WTC11 (cell line): ENCODE measurements at regions not wholly inside any gene's neighbourhood (a gene's known extent, or its start where the extent isn't known, plus 50 kb on each side); places are given as distances from the start of the nearest gene placed in this dataset.

Experiments
- ATAC-seq: fragments of 200-7000 bp; cut with Tn5 transposase; 2 replicates; pipeline ENCODE4 v1.10.0; 2021; ENCODE audit warnings: mild to moderate bottlenecking, moderate library complexity
- CTCF ChIA-PET: fragments of 300-600 bp; sonication (Branson Sonifier 250); formaldehyde crosslinking; loops from one replicate; lab custom pipeline; 2021; ENCODE audit warnings: antibody characterized with exemption; lab: Charles Lee
- POLR2A ChIA-PET: fragments of 350-600 bp; sonication (Branson Sonifier 250); formaldehyde crosslinking; loops from one replicate; lab custom pipeline; 2021; ENCODE audit warnings: antibody characterized with exemption; lab: Charles Lee
- DNase-seq: peaks from one replicate; pipeline ENCODE4 v3.0.0; 2021; ENCODE audit warnings: low spot score
- H3K27ac Mint-ChIP-seq: 2 replicates; pipeline ENCODE4 v1.8.0; 2021; ENCODE audit warnings: mixed read lengths
- H3K27me3 Mint-ChIP-seq: 2 replicates; pipeline ENCODE4 v1.8.0; 2021; ENCODE audit warnings: low read depth, mild to moderate bottlenecking, moderate library complexity, mixed read lengths
- H3K36me3 Mint-ChIP-seq: 2 replicates; pipeline ENCODE4 v1.8.0; 2021; ENCODE audit warnings: mixed read lengths
- H3K4me1 Mint-ChIP-seq: 2 replicates; pipeline ENCODE4 v1.8.0; 2022; ENCODE audit warnings: mixed read lengths
- H3K4me3 Mint-ChIP-seq: 2 replicates; pipeline ENCODE4 v1.8.0; 2021; ENCODE audit warnings: mild to moderate bottlenecking, moderate library complexity, mixed read lengths
- H3K9me3 Mint-ChIP-seq: 2 replicates; pipeline ENCODE4 v1.8.0; 2021; ENCODE audit warnings: mixed read lengths
- AFF4 ChIP-seq: sonication (generic); formaldehyde crosslinking; IDR thresholded peaks from 2 replicates; pipeline ENCODE4 v1.8.1; 2023; ENCODE audit warnings: mild to moderate bottlenecking, missing genetic modification reagents, borderline replicate concordance
- AR ChIP-seq: fragments of 250-450 bp; sonication (Bioruptor Pico); IDR thresholded peaks from 2 replicates; pipeline ENCODE4 v1.9.0; 2021; ENCODE audit warnings: mild to moderate bottlenecking
- ARID4B ChIP-seq: sonication (generic); formaldehyde crosslinking; IDR thresholded peaks from 2 replicates; pipeline ENCODE4 v1.8.0; 2023; ENCODE audit warnings: missing genetic modification reagents, mild to moderate bottlenecking, borderline replicate concordance
- ATF6 ChIP-seq: sonication (generic); formaldehyde crosslinking; IDR thresholded peaks from 2 replicates; pipeline ENCODE4 v1.8.1; 2023; ENCODE audit warnings: mild to moderate bottlenecking, missing genetic modification reagents
- CBFB ChIP-seq: sonication (generic); formaldehyde crosslinking; IDR thresholded peaks from 2 replicates; pipeline ENCODE4 v1.8.1; 2022; ENCODE audit warnings: mild to moderate bottlenecking, low read depth, missing genetic modification reagents
- ELF4 ChIP-seq: sonication (generic); formaldehyde crosslinking; IDR thresholded peaks from 2 replicates; pipeline ENCODE4 v1.8.1; 2022; ENCODE audit warnings: low read depth, mild to moderate bottlenecking, moderate library complexity, missing genetic modification reagents
- FOXP1 ChIP-seq: sonication (generic); formaldehyde crosslinking; IDR thresholded peaks from 2 replicates; pipeline ENCODE4 v1.8.0; 2022; ENCODE audit warnings: missing genetic modification reagents, mild to moderate bottlenecking, moderate library complexity, borderline replicate concordance
- GRHL2 ChIP-seq: fragments of 250-450 bp; sonication (Bioruptor Pico); IDR thresholded peaks from 2 replicates; pipeline ENCODE4 v1.8.0; 2022; ENCODE audit warnings: mild to moderate bottlenecking, moderate library complexity; ENCODE audit not compliant: insufficient replicate concordance, severe bottlenecking
- NFE2L1 ChIP-seq: sonication (generic); formaldehyde crosslinking; IDR thresholded peaks from 2 replicates; pipeline ENCODE4 v1.8.1; 2023; ENCODE audit warnings: missing genetic modification reagents
- TCF7 ChIP-seq: sonication (generic); formaldehyde crosslinking; IDR thresholded peaks from 2 replicates; pipeline ENCODE4 v1.8.0; 2022; ENCODE audit warnings: mild to moderate bottlenecking, low read depth, missing genetic modification reagents, moderate library complexity
- TP53 ChIP-seq: sonication (generic); formaldehyde crosslinking; IDR thresholded peaks from 2 replicates; pipeline ENCODE4 v1.8.1; 2023; ENCODE audit warnings: mild to moderate bottlenecking, missing genetic modification reagents
- USF2 ChIP-seq: sonication (generic); formaldehyde crosslinking; IDR thresholded peaks from 2 replicates; pipeline ENCODE4 v1.8.1; 2023; ENCODE audit warnings: mild to moderate bottlenecking, missing genetic modification reagents, moderate library complexity
- ZNF281 ChIP-seq: sonication (generic); formaldehyde crosslinking; IDR thresholded peaks from 2 replicates; pipeline ENCODE4 v1.8.0; 2023; ENCODE audit warnings: mild to moderate bottlenecking, missing genetic modification reagents
- ZNF671 ChIP-seq: fragments of 250-450 bp; sonication (Bioruptor Pico); IDR thresholded peaks from 2 replicates; pipeline ENCODE4 v1.8.0; 2021; ENCODE audit warnings: mild to moderate bottlenecking

GRCh38 chr7:57363321-57363720 lies 86.7 kb upstream of the ZNF716 start:
- POLR2A ChIA-PET: no interaction called here
- Mint-ChIP-seq H3K4me1 (no peaks in the 10 kb centered on the region), H3K27ac (no peak overlapping the region), H3K4me3 (no peak overlapping the region), H3K36me3 (peaks cover 79% of the 10 kb centered on the region), H3K9me3 (peaks cover 65% of the 10 kb centered on the region), H3K27me3 (peaks cover 29% of the 10 kb centered on the region)
- TF ChIP-seq ATF6 (no peak), ELF4 (CRISPR knock-in tag) (no peak), FOXP1 (CRISPR knock-in tag) (no peak), TCF7 (no peak), ARID4B (CRISPR knock-in tag) (no peak), GRHL2 (CRISPR knock-in tag) (no peak), ZNF671 (CRISPR knock-in tag) (no peak), TP53 (CRISPR knock-in tag) (no peak), ZNF281 (CRISPR knock-in tag) (no peak), USF2 (no peak), NFE2L1 (CRISPR knock-in tag) (no peak), AR (CRISPR knock-in tag) (no peak), CBFB (CRISPR knock-in tag) (no peak), AFF4 (no peak)
- CTCF ChIA-PET: no interaction called here
- ATAC-seq: no peak
- no peak for DNase-seq
